Left ventricle myocardium superior (tissue), 1 donor: ENCODE measurements at regions not wholly inside any gene's neighbourhood (a gene's known extent, or its start where the extent isn't known, plus 50 kb on each side); places are given as distances from the start of the nearest gene placed in this dataset.
A peak's percentile ranks its signal among the peaks of the same experiment; 100 is the strongest.
"Not testable (repeated sequence)": the region's sequence is repeated elsewhere in the genome, so short reads cannot be mapped to it uniquely, and the experiment has no call there.

Experiments
- ATAC-seq: fragments of 200-7000 bp; cut with Tn5 transposase; one replicate; pipeline ENCODE4 v1.9.1; 2020; ENCODE audit warnings: mild to moderate bottlenecking, moderate library complexity
- DNase-seq: peaks from one replicate; pipeline ENCODE4 v3.0.0-alpha.2; 2020
- intact Hi-C: fragments of 100-400 bp; cut with micrococcal nuclease; formaldehyde crosslinking; loops from one replicate; pipeline ENCODE4 v1.11.0; 2022
- donor health status: DM: no; HTN: yes; CAD: no; lungs with severe emphysema.

DNA sequence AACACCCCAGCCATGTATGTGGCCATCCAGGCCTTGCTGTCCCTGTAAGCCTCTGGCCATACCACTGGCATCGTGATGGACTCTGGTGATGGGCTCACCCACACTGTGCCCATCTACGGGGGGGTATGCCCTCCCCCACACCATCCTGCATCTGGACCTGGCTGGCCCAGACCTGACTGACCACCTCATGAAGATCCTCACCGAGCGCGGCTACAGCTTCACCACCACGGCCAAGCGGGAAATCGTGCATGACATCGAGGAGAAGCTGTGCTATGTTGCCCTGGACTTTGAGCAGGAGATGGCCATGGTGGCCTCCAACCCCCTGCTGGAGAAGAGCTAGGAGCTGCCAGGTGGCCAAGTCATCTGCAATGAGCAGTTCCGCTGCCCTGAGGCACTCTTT lies 80.4 kb upstream of the ZCCHC2 start:
- DNase-seq (no peak), ATAC-seq (no peak)
- intact Hi-C loops, result no loop called here

DNA sequence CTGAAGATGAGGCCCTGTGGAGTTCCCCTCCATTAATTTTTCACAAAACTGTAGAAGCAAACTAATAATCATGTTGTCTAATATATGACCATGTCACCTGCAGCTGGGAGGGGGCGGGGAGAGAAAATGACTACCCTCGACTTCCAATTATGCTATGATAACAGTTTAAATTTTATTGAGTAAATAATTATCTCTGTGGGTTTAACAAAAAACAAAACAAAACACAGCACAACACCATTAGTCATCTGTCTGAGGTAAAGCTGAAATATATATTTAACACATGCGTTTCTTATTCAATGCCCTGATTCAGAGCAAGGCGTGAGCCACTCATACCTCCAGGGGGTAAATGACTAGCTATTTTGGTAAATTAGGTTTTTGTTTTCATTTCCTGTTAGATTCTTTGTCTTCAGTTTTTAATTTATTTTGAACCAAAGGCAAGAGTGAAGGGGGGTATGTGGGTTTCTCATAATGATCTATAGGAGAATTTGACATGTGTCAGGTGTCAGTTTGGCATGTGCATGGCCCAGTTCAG lies 77.4 kb upstream of the ZCCHC2 start:
- intact Hi-C loops, result no loop called here
- DNase-seq, result no peak
- ATAC-seq, result no peak

DNA sequence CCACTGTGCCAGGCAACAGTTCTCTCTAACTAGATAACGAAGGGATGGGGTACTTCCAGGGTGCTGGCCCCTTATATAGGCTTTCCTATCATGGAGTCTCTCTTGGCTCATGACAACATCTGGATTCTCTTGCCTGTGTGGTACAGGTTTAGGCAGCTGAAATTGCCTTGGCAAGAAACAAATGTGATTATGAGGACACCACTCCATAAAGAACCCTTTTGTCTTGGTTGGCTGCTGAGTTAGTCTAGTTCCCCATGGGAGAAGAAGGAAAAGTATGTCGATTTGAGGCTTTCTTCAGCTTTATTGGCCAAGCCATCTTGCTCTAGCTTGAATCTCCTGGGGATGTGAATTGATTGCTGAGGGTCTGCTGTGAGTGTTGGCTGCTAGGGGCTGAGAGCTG lies 76.3 kb upstream of the ZCCHC2 start:
- ATAC-seq, result no peak
- intact Hi-C loops, result no loop called here
- no peak for DNase-seq

DNA sequence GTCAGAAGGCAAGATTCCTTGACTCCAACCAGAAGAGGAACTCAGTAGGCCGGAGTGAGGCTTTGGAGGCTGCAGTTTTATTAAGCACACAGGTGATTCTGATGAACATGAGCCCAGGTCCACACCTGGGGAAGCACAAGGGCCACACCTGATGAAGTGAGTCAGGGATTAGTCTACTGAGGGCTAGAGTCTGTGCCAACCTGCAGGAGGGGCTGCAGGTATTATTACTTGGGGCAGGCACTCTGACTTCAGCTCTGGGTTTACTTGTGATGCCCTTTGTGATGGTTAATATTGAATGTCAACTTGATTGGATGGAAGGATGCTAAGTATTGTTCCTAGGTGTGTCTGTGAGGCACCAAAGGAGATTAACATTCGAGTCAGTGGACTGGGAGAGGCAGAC lies 75.2 kb upstream of the ZCCHC2 start:
- intact Hi-C loops, result no loop called here
- DNase-seq (no peak), ATAC-seq (no peak)

DNA sequence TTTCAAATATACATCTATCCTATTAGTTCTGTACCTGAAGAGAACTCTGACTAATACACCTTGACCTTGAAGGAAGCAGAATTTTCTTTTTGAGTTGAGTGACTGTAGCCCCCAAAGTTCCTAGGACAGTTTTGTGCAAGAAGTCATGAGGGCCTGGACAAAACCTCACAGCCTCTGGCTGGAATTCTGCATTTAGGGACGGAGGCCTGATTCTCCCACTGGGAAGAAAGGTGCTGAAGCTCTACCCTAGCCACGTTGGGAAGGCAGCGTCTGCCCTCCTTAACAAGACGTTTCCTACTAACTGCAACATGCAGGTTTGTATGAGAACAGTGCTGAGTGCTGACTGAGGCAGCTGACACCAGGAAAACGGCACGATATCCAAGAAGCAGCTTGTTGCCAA lies 74.4 kb upstream of the ZCCHC2 start:
- intact Hi-C loops, result no loop called here
- no peak for DNase-seq
- ATAC-seq, result no peak

DNA sequence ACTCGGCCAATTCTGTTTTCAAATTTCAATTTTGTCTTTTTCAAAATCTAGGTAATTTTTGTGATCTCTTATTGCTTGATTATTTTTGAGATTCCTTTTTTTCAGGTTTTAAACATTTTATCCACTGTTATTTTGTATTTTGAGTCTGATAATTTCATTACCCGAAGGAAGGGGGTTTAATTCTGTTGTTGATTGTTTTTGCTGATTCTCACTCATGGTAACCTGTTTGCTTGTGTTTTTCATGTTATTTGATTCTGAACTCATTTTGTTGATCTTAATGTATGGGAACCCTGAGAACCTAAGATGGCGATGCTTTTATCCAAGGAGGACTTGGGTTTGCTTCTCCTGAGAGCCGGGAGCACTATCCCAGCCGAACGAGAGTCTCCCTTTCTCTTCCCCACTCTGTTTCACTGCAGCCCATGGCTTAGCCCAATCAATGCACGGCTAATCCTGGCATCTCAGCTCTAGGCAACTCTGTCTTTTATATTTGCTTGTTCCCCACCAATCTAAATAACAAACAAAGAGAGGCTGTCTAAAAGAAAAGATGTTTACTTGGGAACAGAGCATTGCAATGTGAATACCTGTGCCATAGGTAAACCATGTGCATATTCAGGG lies 73.2 kb upstream of the ZCCHC2 start:
- intact Hi-C loops, result no loop called here
- no peak for DNase-seq
- ATAC-seq, result no peak

DNA sequence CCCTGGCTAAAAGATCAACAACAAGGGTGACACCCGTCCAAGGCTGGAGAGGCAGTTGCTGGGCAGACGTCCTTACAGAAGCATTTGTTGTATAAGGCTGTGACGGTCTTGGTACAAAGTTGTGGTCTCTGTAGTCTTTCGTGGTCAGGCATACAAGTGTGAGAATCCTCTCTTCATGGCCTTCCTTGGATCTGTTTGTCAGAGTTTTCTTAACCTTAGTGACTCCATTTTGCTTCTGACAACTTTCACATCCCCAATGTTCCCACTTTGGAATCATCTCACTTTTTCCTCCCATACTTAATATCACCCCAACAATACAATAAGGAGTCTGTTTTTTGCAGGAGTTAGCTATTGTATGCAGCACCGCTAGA lies 72.7 kb upstream of the ZCCHC2 start:
- ATAC-seq, result no peak
- intact Hi-C loops, result no loop called here
- no peak for DNase-seq

DNA sequence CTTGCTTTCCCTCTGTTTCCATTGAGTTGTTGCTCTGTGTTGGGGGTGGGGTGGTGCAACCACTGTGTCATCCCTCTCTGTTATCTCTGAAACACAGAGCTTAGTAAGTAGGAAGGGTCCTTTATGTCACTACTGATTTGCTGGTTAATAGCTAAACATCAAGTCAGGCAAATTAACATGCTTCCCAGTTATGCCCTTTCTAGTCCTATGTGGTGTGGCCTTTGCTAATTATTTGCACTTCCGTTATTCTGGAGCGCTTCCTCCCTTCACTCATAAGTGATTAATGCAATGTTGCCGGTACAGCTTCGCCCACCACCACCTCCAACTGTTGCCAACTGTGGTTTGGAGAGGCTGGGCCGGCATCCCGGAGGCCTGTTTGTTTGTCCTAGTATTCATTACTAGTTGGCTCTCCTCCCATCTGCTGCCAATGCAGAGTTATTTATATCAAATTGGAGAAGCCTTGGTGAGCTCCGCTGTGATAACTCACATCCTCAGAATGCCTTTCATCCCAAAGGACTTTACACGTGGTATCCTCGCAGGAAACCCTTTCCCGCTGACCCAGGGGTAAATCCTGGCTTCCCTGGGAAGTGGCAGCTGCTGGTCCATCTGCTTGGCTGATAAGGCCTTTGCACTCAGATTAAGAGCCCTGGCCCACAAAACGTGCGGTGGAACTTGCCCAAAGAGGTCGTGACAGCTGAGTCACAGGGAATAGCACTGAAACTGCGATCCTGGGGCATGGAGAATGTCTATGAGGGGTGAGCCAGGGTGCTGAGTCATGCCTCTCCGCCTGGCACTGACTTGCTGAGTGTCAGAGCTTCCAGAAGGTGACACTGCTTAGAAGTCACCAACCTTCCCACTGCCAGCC lies 72.0 kb upstream of the ZCCHC2 start:
- ATAC-seq (peak; percentile 96), DNase-seq (peak; percentile 71)
- intact Hi-C loops, result no loop called here

DNA sequence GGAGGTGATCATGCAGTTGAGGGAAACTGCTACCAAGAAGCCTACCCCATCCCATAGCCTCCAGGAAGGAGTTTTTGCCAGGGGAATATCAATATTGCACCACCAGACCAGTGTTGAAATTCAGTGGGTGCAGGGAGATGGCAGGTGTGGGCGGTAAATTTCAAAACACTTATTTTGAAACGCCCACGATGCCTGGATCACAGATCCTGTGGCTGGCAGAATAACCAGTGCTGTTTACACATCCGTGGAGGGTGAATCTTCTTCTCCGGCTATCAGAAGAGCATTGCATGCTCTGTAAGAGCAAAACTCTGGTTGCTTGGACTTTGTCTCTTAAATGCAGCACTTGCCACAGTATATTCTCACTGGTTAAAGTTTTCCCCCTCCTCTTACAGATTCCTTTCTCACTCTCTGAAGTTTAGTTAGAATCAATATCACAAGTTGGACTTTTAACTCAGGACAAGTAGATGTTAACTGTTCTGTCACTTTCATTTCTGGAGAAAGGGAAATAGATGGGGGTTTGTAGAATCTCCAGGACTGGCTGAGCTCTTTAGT lies 70.5 kb upstream of the ZCCHC2 start:
- intact Hi-C loops, result no loop called here
- no peak for DNase-seq
- no peak for ATAC-seq

DNA sequence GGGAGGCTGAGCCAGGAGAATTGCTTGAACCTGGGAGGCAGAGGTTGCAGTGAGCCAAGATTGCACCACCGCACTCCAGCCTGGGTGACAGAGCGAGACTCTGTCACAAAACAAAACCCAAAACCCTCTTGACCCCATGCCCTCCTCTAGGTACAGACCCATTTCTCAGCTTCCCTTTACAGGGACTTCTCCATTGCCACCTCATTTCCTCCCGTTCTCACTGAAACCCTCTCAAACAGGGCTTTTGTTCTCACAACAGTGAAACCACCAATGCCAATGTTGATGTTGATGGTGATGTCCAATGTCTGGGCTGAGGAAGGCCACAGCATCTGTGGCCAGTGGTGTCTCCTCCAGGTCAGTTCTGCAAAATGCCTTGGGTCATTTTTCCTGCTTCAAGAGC lies 69.0 kb upstream of the ZCCHC2 start:
- intact Hi-C loops, result no loop called here

DNA sequence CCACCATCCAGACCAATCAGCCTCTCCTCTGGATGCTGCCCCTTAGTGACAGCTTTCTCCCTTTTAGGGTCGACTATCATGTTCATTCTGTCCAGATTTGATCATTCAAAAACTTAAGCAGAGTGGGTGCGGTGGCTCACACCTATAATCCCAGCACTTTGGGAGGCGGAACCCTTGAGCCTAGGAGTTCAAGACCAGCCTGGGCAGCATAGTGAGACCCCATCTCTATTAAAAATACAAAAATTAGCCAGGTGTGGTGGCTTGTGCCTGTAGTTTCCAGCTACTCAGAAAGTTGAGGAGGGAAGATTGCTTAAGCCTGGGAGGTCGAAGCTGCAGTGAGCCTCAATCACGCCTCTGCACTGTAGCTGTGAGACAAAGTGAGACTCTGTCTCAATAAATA lies 68.3 kb upstream of the ZCCHC2 start:
- DNase-seq, result no peak
- no peak for ATAC-seq
- intact Hi-C loops, result no loop called here

More for the DNA sequence above, 69.0 kb upstream of the ZCCHC2 start:
- DNase-seq (no peak), ATAC-seq (no peak)

DNA sequence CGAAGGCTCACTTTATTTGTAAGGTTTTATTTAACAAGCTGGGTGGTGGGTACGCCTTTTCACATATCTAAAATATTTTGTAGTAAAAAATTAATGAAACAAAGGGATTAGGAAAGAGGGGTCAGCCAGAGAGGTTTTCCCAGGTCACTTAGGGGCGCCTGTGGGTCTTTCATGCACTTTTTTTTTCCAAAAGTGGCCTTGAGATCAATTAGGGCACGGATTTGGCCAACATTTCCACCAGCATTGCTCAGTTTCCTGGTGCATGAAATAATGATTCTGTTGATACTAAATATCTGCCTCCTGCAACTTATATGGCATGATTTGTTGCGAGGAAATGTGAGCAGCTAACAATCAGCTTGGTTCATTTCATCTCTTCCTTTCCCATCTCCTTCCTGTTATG lies 67.6 kb upstream of the ZCCHC2 start:
- ATAC-seq (no peak), DNase-seq (no peak)
- intact Hi-C loops, result no loop called here

DNA sequence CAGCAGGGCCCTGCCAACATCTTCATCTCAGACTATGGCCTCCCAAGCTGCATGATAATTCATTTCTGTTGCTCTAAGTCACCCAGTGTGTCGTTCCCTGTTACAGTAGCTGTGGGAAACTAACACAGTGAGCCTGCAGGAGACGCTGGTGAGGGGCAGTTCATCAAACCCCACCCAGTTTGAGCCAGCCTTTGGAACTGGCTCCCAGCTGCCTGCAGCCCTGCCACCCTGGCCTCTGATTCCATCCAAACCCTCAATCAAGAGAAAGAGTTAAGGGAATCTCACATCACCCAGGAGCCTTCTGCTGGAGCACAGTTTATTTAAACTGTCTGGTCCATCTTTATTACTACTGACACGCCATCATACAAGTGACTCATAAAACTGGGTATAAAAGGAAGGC lies 64.9 kb upstream of the ZCCHC2 start:
- intact Hi-C loops, result no loop called here
- no peak for ATAC-seq
- no peak for DNase-seq

DNA sequence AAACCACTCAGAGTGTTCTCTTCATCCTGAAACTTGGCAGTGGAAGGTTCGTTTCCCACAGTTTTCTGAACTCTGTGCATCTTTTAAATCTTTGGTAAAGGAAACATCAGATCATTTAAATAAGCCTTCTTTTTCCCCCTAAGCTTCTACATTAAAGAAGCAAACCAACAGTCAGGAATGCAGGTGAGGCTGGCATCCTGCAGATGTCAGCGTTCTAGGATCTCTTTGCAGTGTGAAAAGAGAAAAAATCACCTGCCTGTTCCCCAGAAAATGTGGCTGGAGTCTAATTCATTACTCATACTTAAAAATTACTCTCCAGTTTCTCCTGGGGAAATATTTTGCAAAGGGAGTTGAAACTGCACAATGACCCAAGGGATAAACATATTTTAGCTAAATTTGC lies 64.5 kb upstream of the ZCCHC2 start:
- ATAC-seq (no peak), DNase-seq (no peak)
- intact Hi-C loops, result no loop called here

DNA sequence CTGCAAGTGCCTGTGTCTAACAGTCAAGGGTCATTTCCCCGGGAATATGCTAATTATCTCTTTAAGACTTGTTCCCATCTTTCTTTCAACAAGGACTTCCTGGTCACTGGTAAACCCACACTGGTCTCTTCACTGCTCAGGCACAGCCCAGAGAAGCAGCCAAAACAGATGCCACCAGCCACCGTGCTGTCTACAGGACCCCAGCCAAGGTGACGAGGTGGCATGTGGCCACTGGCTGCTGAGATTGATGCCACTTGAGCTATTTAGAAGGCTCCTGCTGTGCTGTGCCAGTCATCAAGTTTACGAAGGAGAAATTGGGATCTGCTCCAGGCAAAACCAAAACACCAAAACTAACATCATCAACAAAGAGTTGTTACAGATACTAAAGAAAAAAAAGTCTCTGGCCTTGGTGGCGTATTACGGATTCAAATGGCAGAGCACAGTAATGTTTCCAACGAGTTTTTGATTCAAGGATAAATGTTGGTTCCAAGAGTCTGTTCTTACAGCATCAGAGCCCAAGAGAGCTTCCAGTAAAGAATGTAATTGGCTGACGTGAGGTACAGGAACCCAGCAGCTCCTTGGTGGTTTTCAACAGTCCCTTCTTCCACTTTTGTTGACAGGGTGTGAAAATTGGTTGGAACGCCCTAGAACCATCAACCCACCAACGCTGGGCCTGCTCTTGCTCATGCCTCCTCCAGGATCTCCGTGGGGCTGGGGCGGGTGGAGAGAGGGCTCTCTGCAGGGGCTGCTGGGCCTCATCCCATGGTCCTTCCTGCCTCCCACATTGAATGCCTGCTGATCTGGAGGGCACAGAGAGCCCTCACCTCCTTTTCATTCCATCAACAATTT lies 63.7 kb upstream of the ZCCHC2 start:
- ATAC-seq (peak; percentile 96), DNase-seq (peak; percentile 78)
- intact Hi-C loops, result no loop called here

DNA sequence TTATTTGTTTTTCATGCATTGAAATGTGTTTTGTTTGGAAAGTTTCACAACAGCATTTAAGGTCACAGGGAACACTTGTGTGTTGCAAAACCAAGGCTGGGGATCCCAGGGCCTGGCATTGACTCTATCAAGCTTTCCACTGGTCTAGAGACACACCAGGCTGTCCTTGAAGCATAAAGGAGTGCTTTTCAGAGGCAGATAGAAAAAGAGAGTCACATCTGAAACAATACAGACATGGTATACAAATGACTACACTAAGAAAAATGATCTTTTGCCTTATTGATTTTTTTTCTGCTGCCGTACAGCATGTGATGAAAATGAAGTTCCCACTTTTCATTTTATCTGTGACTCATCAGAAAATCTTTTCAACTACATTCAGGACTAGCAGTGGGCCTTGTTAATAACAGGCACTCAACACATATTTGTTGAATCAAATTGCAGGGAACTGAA lies 61.9 kb upstream of the ZCCHC2 start:
- DNase-seq (peak; percentile 51), ATAC-seq (peak; percentile 80)
- intact Hi-C loops, result no loop called here

DNA sequence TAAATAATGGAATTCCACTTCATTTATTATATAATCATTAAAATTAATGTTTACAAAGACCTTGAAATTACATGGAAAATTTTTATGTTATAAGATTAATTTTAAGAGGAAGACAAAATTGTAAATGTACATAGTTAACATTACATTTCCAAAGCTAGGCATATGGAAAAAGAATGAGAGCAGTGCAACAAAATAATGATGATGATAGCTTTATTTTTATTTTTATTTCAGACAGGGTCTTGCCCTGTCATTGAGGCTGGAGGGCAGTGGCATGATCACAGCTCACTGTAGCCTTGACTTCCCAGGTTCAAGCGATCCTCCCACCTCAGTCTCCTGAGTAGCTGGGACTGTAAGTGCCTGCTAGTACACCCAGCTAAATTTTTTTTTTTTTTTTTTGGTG lies 61.2 kb upstream of the ZCCHC2 start:
- intact Hi-C loops, result no loop called here
- DNase-seq (no peak), ATAC-seq (no peak)

DNA sequence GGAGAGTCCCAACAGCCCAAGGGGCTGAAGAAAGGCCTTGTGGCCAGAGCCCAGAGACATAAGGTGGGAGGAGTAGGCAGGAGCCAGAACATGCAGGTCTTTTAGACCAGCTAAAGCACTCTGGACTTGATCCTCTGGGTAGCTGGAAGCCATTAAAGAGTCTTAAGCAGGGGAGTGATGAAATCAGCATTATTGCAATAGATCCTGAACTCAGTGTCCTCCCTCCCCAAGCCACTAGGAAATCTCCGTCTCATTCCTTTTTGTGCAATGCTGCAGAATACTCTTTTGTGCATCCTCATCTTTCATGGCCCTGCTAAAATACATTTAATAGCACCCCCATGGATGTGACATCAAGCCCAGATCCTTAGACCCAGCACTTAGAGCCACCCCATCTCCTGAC lies 58.6 kb upstream of the ZCCHC2 start:
- DNase-seq (no peak), ATAC-seq (no peak)
- intact Hi-C loops, result no loop called here

DNA sequence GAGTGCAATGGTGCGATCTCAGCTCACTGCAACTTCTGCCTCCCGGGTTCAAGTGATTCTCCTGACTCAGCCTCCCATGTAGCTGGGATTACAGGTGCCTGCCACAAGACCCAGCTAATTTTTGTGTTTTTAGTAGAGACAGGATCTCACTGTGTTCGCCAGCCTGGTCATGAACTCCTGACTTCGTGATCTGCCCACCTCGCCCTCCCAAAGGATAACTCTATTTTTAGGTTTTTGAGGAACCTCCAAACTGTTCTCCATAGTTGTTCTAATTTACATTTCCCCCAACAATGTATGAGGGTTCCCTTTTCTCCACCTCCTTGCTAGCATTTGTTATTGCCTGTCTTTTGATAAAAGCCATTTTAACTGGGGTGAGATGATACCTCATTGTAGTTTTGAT lies 53.7 kb upstream of the ZCCHC2 start:
- intact Hi-C loops, ATAC-seq, DNase-seq: not testable (repeated sequence)
